Esophagus muscularis mucosa (tissue), 4 donors: ENCODE measurements at regions not wholly inside any gene's neighbourhood (a gene's known extent, or its start where the extent isn't known, plus 50 kb on each side); places are given as distances from the start of the nearest gene placed in this dataset.

Experiments
- DNase-seq: peaks from one replicate; pipeline ENCODE4 v3.0.0-alpha.2; 2017; ENCODE audit errors: extremely low spot score
- H3K27ac ChIP-seq, 4 donors: fragments of 200-600 bp; sonication (generic); replicated peaks in 1 of 4; 1 replicate in 3 of 4; 2 replicates in 1 of 4; pipeline ENCODE4 v1.5.1; 2016 to 2019; ENCODE audit warnings: mild to moderate bottlenecking in 1 of 4
- H3K27me3 ChIP-seq, 4 donors: fragments of 200-600 bp; sonication (generic); one replicate each; pipeline versions ENCODE4 v1.5.1 to v1.6.0; 2016 to 2019
- H3K36me3 ChIP-seq, 4 donors: fragments of 200-600 bp; sonication (generic); one replicate each; pipeline ENCODE4 v1.5.1; 2016 to 2019
- H3K4me1 ChIP-seq, 4 donors: fragments of 200-600 bp; sonication (generic); one replicate each; pipeline ENCODE4 v1.5.1; 2016 to 2019
- H3K4me3 ChIP-seq, 4 donors: fragments of 200-600 bp; sonication (generic); 1 replicate in 2 of 4; 2 replicates in 2 of 4; pipeline ENCODE4 v1.5.1; 2016 to 2019; ENCODE audit warnings: mild to moderate bottlenecking in 4 of 4, moderate library complexity in 1 of 4
- H3K9me3 ChIP-seq, 4 donors: fragments of 200-600 bp; sonication (generic); 1 replicate in 3 of 4; 2 replicates in 1 of 4; pipeline ENCODE4 v1.5.1; 2016 to 2019
- CTCF ChIP-seq, 3 experiments: fragments of 200-600 bp in 2 of 3; fragments of 450-650 bp in 1 of 3; sonication (generic) in 2 of 3; IDR thresholded peaks; one replicate each; pipeline ENCODE4 v1.5.1; 2017 to 2019; ENCODE audit warnings: antibody characterized with exemption in 3 of 3, mild to moderate bottlenecking in 2 of 3, moderate library complexity in 1 of 3
- EP300 ChIP-seq: sonication (generic); formaldehyde crosslinking; IDR thresholded peaks from one replicate; pipeline ENCODE4 v1.6.1; 2017; ENCODE audit warnings: antibody characterized with exemption
- POLR2A ChIP-seq: fragments of 450-650 bp; IDR thresholded peaks from one replicate; pipeline ENCODE4 v1.6.1; 2017; ENCODE audit warnings: antibody characterized with exemption, moderate library complexity, mild to moderate bottlenecking, low read depth
- POLR2AphosphoS5 ChIP-seq, 2 donors: sonication (generic); formaldehyde crosslinking; IDR thresholded peaks; one replicate each; pipeline ENCODE4 v1.6.1; 2017; ENCODE audit warnings: antibody characterized with exemption in 2 of 2
- WGBS: methylation state at CpG from one replicate; pipeline ENCODE4 v1.1.5; 2018; 5-methylcytosine and 5-hydroxymethylcytosine counted together
- intact Hi-C: fragments of 100-400 bp; cut with DNase I; formaldehyde crosslinking; loops from one replicate; pipeline ENCODE4 v1.15.1; 2023

GRCh38 chr2:58541511-58541910 is 300.4 kb upstream of the FANCL start:
- no peak for TF ChIP-seq POLR2AphosphoS5 (IDR thresholded peaks at IDR 0.05)
- no peak for TF ChIP-seq EP300
- no peak for TF ChIP-seq CTCF (IDR thresholded peaks at IDR 0.05)
- TF ChIP-seq POLR2A, result no peak
- no peak overlapping the region for H3K4me3 ChIP-seq
- H3K4me1 ChIP-seq, result no peaks in the 10 kb centered on the region
- H3K36me3 ChIP-seq, result no peaks in the 10 kb centered on the region
- 87% methylated on average over 7 of the region's 7 CpGs for WGBS
- no peak overlapping the region for H3K27ac ChIP-seq
- no peaks in the 10 kb centered on the region for H3K9me3 ChIP-seq
- intact Hi-C loops, result no loop called here
- no peaks in the 10 kb centered on the region for H3K27me3 ChIP-seq
- DNase-seq, result no peak

DNA sequence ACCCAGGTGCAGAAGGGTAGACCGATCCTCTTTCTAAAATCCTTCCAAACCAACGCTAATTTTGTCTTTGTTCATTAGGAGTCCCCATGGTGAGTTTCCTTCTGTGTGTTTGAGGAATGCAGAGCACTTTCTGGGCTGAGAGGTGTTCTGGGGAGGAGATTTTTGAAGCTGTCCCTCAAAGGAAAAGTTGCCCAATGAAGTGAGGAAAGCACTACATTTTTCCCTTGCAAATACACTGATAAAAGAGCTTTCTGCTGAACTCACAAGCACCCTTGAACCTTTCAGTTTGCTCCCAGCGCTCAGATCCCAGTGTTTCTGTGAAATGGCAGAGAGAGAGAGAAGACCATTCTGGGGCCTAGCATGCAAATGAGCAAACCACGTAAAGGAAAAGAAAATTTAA is 299.6 kb upstream of the FANCL start:
- Histone ChIP-seq H3K4me1 (no peaks in the 10 kb centered on the region), H3K4me3 (no peak overlapping the region), H3K9me3 (no peaks in the 10 kb centered on the region), H3K27me3 (no peaks in the 10 kb centered on the region), H3K27ac (no peak overlapping the region), H3K36me3 (no peaks in the 10 kb centered on the region)
- 78% methylated on average over 4 of the region's 4 CpGs for WGBS
- intact Hi-C loops, result no loop called here
- TF ChIP-seq POLR2A (no peak), CTCF (IDR thresholded peaks at IDR 0.05) (no peak), EP300 (no peak), POLR2AphosphoS5 (IDR thresholded peaks at IDR 0.05) (no peak)
- no peak for DNase-seq

DNA sequence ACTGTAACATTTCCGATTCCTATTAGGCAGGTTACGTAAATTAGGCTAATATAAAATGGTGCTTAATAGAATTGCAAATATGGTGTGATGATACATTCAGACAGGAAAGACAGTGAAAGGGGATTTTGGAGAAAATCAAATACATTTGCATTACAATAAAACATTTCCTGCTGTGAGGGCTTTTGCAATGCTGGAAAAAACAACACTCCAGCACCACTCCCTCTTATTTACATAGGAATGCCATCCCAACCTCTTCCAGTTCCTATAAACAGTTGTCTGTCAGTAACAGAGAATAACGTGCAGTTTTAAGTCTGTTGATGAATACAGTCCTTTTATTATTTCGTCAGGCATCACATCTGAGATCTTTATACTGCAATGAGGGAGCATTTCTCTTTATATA is 298.8 kb upstream of the FANCL start:
- Histone ChIP-seq H3K27ac (no peak overlapping the region), H3K9me3 (no peaks in the 10 kb centered on the region), H3K36me3 (no peaks in the 10 kb centered on the region), H3K4me3 (no peak overlapping the region), H3K4me1 (no peaks in the 10 kb centered on the region), H3K27me3 (no peaks in the 10 kb centered on the region)
- intact Hi-C loops, result no loop called here
- WGBS, result 53% methylated on average over 4 of the region's 4 CpGs
- no peak for DNase-seq
- TF ChIP-seq POLR2AphosphoS5 (IDR thresholded peaks at IDR 0.05) (no peak), EP300 (no peak), CTCF (IDR thresholded peaks at IDR 0.05) (no peak), POLR2A (no peak)

DNA sequence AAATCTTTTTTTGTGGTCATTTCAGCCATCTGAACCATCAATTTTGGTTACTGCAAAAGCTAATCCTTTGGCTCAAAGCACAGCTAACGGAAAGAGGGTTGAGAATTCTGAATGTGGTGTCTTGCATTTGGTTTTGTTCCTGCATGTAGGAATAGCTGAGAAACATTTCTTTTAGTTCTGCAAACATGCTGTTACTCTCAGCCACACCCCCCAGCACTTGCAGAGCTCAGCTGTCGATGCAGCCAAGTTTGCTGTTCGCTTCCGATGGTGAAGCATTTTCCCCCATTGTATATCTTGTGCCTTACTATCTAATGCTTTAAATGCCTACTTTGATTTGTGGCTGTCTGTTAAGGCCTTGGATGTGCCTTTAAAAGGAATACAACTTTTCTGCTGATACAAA is 294.9 kb upstream of the FANCL start:
- TF ChIP-seq EP300 (no peak), CTCF (IDR thresholded peaks at IDR 0.05) (no peak), POLR2AphosphoS5 (IDR thresholded peaks at IDR 0.05) (no peak), POLR2A (no peak)
- 73% methylated on average over 4 of the region's 4 CpGs for WGBS
- H3K4me3 ChIP-seq, result no peak overlapping the region
- H3K27ac ChIP-seq, result no peak overlapping the region
- H3K9me3 ChIP-seq, result no peaks in the 10 kb centered on the region
- H3K36me3 ChIP-seq, result no peaks in the 10 kb centered on the region
- DNase-seq, result no peak
- H3K4me1 ChIP-seq, result no peaks in the 10 kb centered on the region
- no peaks in the 10 kb centered on the region for H3K27me3 ChIP-seq
- intact Hi-C loops, result no loop called here

DNA sequence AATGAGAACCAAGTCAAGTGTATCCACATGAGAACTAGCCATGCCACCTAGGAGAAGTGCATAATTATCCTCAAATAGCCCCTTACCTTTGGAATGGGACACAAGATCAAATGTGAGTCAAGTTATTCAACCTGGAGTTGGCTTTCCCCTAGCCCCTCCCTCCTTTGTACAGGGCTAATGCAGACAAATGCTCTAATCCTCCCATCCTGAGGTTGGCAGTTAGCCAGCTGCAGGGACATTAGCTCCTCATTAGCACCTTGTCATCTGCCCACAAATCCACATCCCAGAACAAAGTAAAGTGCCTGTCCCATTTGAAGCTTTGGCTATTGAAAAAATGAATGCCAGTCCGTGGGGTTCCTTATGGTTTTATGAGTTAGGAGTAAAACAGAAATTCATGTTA is 294.1 kb upstream of the FANCL start:
- Histone ChIP-seq H3K4me1 (no peaks in the 10 kb centered on the region), H3K27ac (no peak overlapping the region), H3K4me3 (no peak overlapping the region), H3K36me3 (no peaks in the 10 kb centered on the region), H3K27me3 (no peaks in the 10 kb centered on the region), H3K9me3 (no peaks in the 10 kb centered on the region)
- intact Hi-C loops, result no loop called here
- 59% methylated on average over 1 of the region's 1 CpG for WGBS
- DNase-seq, result no peak
- TF ChIP-seq POLR2AphosphoS5 (IDR thresholded peaks at IDR 0.05), result no peak
